GM19452 (cell line): ENCODE measurements at regions not wholly inside any gene's neighbourhood (a gene's known extent, or its start where the extent isn't known, plus 50 kb on each side); places are given as distances from the start of the nearest gene placed in this dataset.
"Not testable (repeated sequence)": the region's sequence is repeated elsewhere in the genome, so short reads cannot be mapped to it uniquely, and the experiment has no call there.

Experiments used
- ATAC-seq: cut with Tn5 transposase; IDR thresholded peaks from one replicate; pipeline ENCODE4 v1.9.1; 2021; ENCODE audit not compliant: unreplicated experiment

GRCh38 chr5:104052558-104053352 lies 490.2 kb upstream of the NUDT12 start:
- ATAC-seq = no peak

GRCh38 chr5:104050436-104050835 lies 487.8 kb upstream of the NUDT12 start:
- no peak for ATAC-seq

- ATAC-seq = no peak
Measured at GRCh38 chr5:104049752-104050151, 487.2 kb upstream of the NUDT12 start.

- no peak for ATAC-seq
Measured at GRCh38 chr5:104048231-104048630, 485.6 kb upstream of the NUDT12 start.

GRCh38 chr5:104045987-104046386 lies 483.4 kb upstream of the NUDT12 start:
- no peak for ATAC-seq

- ATAC-seq = not testable (repeated sequence)
Measured at GRCh38 chr5:104039871-104040270, 477.3 kb upstream of the NUDT12 start.

GRCh38 chr5:104037136-104037535 lies 474.5 kb upstream of the NUDT12 start:
- not testable (repeated sequence) for ATAC-seq

GRCh38 chr5:104033186-104033585 lies 470.6 kb upstream of the NUDT12 start:
- ATAC-seq = not testable (repeated sequence)

- ATAC-seq = no peak
Measured at GRCh38 chr5:104024538-104024937, 461.9 kb upstream of the NUDT12 start.

GRCh38 chr5:104023739-104024138 lies 461.1 kb upstream of the NUDT12 start:
- ATAC-seq = no peak

- ATAC-seq = no peak
Measured at GRCh38 chr5:104019956-104020355, 457.4 kb upstream of the NUDT12 start.

GRCh38 chr5:104018299-104018698 lies 455.7 kb upstream of the NUDT12 start:
- no peak for ATAC-seq

- ATAC-seq = no peak
Measured at GRCh38 chr5:104016646-104017045, 454.1 kb upstream of the NUDT12 start.

GRCh38 chr5:104015765-104016164 lies 453.2 kb upstream of the NUDT12 start:
- ATAC-seq = no peak

- not testable (repeated sequence) for ATAC-seq
Measured at GRCh38 chr5:104002783-104003182, 440.2 kb upstream of the NUDT12 start.

GRCh38 chr5:104001136-104001535 lies 438.5 kb upstream of the NUDT12 start:
- ATAC-seq = no peak

- ATAC-seq = no peak
Measured at GRCh38 chr5:103993031-103993430, 430.4 kb upstream of the NUDT12 start.

GRCh38 chr5:103990064-103990463 lies 427.5 kb upstream of the NUDT12 start:
- ATAC-seq = no peak

GRCh38 chr5:103981592-103981991 lies 419.0 kb upstream of the NUDT12 start:
- ATAC-seq = no peak

- no peak for ATAC-seq
Measured at GRCh38 chr5:103973669-103974068, 411.1 kb upstream of the NUDT12 start.

- ATAC-seq = not testable (repeated sequence)
Measured at GRCh38 chr5:103966295-103966694, 403.7 kb upstream of the NUDT12 start.

- no peak for ATAC-seq
Measured at GRCh38 chr5:103962023-103962422, 399.4 kb upstream of the NUDT12 start.
